Hepatocyte (in vitro differentiated cells): ENCODE measurements at regions not wholly inside any gene's neighbourhood (a gene's known extent, or its start where the extent isn't known, plus 50 kb on each side); places are given as distances from the start of the nearest gene placed in this dataset.
A peak's percentile ranks its signal among the peaks of the same experiment; 100 is the strongest.

Source experiments
- DNase-seq: peaks from one replicate; pipeline ENCODE4 v3.0.0-alpha.2; 2016; ENCODE audit warnings: low spot score
- H2AFZ ChIP-seq: fragments of 200-600 bp; sonication (generic); 2 replicates; pipeline ENCODE4 v1.6.0; 2016; ENCODE audit warnings: antibody characterized with exemption, mild to moderate bottlenecking
- H3K27ac ChIP-seq: fragments of 200-600 bp; sonication (generic); 2 replicates; pipeline ENCODE4 v1.5.1; 2016; ENCODE audit warnings: mild to moderate bottlenecking
- H3K27me3 ChIP-seq: fragments of 200-600 bp; sonication (generic); 2 replicates; pipeline ENCODE4 v1.6.1; 2016
- H3K36me3 ChIP-seq: fragments of 200-600 bp; sonication (generic); replicated peaks from 2 replicates; pipeline ENCODE4 v1.5.1; 2016; ENCODE audit warnings: low read depth; ENCODE audit not compliant: insufficient read depth
- H3K4me1 ChIP-seq: fragments of 200-600 bp; sonication (generic); 2 replicates; pipeline ENCODE4 v1.5.1; 2016; ENCODE audit warnings: mild to moderate bottlenecking, moderate library complexity; ENCODE audit not compliant: insufficient read depth
- H3K4me2 ChIP-seq: fragments of 200-600 bp; sonication (generic); 2 replicates; pipeline ENCODE4 v1.6.0; 2016
- H3K4me3 ChIP-seq: fragments of 200-600 bp; sonication (generic); 2 replicates; pipeline ENCODE4 v1.5.1; 2016; ENCODE audit warnings: mild to moderate bottlenecking
- H3K79me2 ChIP-seq: fragments of 200-600 bp; sonication (generic); 2 replicates; pipeline ENCODE4 v1.6.0; 2017; ENCODE audit warnings: mild to moderate bottlenecking
- H3K9me2 ChIP-seq: fragments of 200-600 bp; sonication (generic); replicated peaks from 2 replicates; pipeline ENCODE4 v1.6.0; 2017; ENCODE audit warnings: mild to moderate bottlenecking; ENCODE audit not compliant: insufficient read depth
- H3K9me3 ChIP-seq: fragments of 200-600 bp; sonication (generic); 2 replicates; pipeline ENCODE4 v1.5.1; 2016; ENCODE audit warnings: low read depth, mild to moderate bottlenecking
- H4K20me1 ChIP-seq: fragments of 200-600 bp; sonication (generic); 2 replicates; pipeline ENCODE4 v1.6.0; 2016; ENCODE audit warnings: mild to moderate bottlenecking; ENCODE audit not compliant: insufficient read depth, poor library complexity, severe bottlenecking
- CTCF ChIP-seq: fragments of 200-600 bp; sonication (generic); IDR thresholded peaks from 2 replicates; pipeline ENCODE4 v1.5.1; 2016; ENCODE audit warnings: antibody characterized with exemption, mild to moderate bottlenecking; ENCODE audit not compliant: poor library complexity
- EZH2 ChIP-seq: fragments of 200-600 bp; sonication (generic); IDR thresholded peaks from 2 replicates; pipeline ENCODE4 v1.6.1; 2016; ENCODE audit warnings: antibody characterized with exemption, mild to moderate bottlenecking, borderline replicate concordance
- EZH2phosphoT487 ChIP-seq: fragments of 200-600 bp; sonication (generic); IDR thresholded peaks from one replicate; pipeline ENCODE4 v1.6.1; 2018; ENCODE audit warnings: antibody characterized with exemption, mild to moderate bottlenecking, low read depth, moderate library complexity; ENCODE audit not compliant: unreplicated experiment, severe bottlenecking
- WGBS: methylation state at CpG from one replicate; pipeline ENCODE4 v1.1.6; 2016; ENCODE audit warnings: low lambda C conversion rate; ENCODE audit errors: missing lambda C conversion rate; 5-methylcytosine and 5-hydroxymethylcytosine counted together

- no peaks in the 10 kb centered on the region for H3K27me3 ChIP-seq
- no peak overlapping the region for H3K4me3 ChIP-seq
- H3K9me2 ChIP-seq = no peaks in the 10 kb centered on the region
- WGBS = 84% methylated on average over 7 of the region's 7 CpGs
- no peak overlapping the region for H2AFZ ChIP-seq
- no peak overlapping the region for H3K4me2 ChIP-seq
- no peaks in the 10 kb centered on the region for H3K79me2 ChIP-seq
- no peak for TF ChIP-seq CTCF
- no peak for TF ChIP-seq EZH2phosphoT487
- no peak for TF ChIP-seq EZH2
- no peak for DNase-seq
- no peaks in the 10 kb centered on the region for H3K36me3 ChIP-seq
- H3K9me3 ChIP-seq = no peaks in the 10 kb centered on the region
- H3K4me1 ChIP-seq = no peaks in the 10 kb centered on the region
- peak overlapping the region; percentile 29 for H3K27ac ChIP-seq
- no peaks in the 10 kb centered on the region for H4K20me1 ChIP-seq
Observed at GRCh38 chr13:21971662-21972621, 301.1 kb downstream of the FGF9 start.

- no peaks in the 10 kb centered on the region for H4K20me1 ChIP-seq
- no peaks in the 10 kb centered on the region for H3K36me3 ChIP-seq
- H2AFZ ChIP-seq = no peak overlapping the region
- no peaks in the 10 kb centered on the region for H3K27me3 ChIP-seq
- WGBS = 95% methylated on average over 19 of the region's 19 CpGs
- no peaks in the 10 kb centered on the region for H3K4me1 ChIP-seq
- no peaks in the 10 kb centered on the region for H3K9me3 ChIP-seq
- no peaks in the 10 kb centered on the region for H3K79me2 ChIP-seq
- no peak overlapping the region for H3K4me2 ChIP-seq
- TF ChIP-seq EZH2phosphoT487 (no peak), EZH2 (no peak), CTCF (no peak)
- H3K4me3 ChIP-seq = no peak overlapping the region
- no peak overlapping the region for H3K27ac ChIP-seq
- no peak for DNase-seq
- no peaks in the 10 kb centered on the region for H3K9me2 ChIP-seq
Observed at GRCh38 chr13:21973437-21974125, 302.7 kb downstream of the FGF9 start.

GRCh38 chr13:21974741-21975140 is 303.9 kb downstream of the FGF9 start:
- no peaks in the 10 kb centered on the region for H3K36me3 ChIP-seq
- H3K27me3 ChIP-seq = no peaks in the 10 kb centered on the region
- H3K4me1 ChIP-seq = no peaks in the 10 kb centered on the region
- H4K20me1 ChIP-seq = no peaks in the 10 kb centered on the region
- no peak overlapping the region for H3K27ac ChIP-seq
- no peaks in the 10 kb centered on the region for H3K79me2 ChIP-seq
- no peak overlapping the region for H2AFZ ChIP-seq
- no peaks in the 10 kb centered on the region for H3K9me2 ChIP-seq
- H3K4me2 ChIP-seq = no peak overlapping the region
- WGBS = 67% methylated on average over 8 of the region's 8 CpGs
- TF ChIP-seq EZH2phosphoT487 (no peak), CTCF (no peak), EZH2 (no peak)
- no peak for DNase-seq
- no peaks in the 10 kb centered on the region for H3K9me3 ChIP-seq
- H3K4me3 ChIP-seq = no peak overlapping the region
